EL (cell line): ENCODE measurements at regions not wholly inside any gene's neighbourhood (a gene's known extent, or its start where the extent isn't known, plus 50 kb on each side); places are given as distances from the start of the nearest gene placed in this dataset.
A peak's percentile ranks its signal among the peaks of the same experiment; 100 is the strongest.
"Not testable (repeated sequence)": the region's sequence is repeated elsewhere in the genome, so short reads cannot be mapped to it uniquely, and the experiment has no call there.

Experiments used
- DNase-seq: peaks from one replicate; pipeline ENCODE4 v3.0.0-alpha.2; 2016

DNA sequence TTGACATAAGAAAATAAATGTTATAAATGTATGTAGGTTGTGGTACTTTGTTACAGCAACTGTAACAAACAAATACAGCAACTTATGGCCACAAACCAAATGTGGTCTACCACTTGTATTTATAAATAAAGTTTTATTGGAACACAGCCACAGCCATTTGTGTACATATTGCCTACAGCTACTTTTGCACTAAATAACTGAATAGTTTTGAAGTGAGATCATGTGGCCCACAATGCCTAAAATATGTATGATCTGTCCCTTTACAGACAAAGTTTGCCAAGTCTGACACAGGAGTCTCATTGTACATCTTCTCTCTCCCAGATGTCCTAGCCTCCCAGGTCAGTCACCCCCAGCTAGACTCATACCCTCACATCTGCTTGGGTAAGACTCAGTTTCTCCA is 283.6 kb upstream of the PRDM9 start:
- no peak for DNase-seq

DNA sequence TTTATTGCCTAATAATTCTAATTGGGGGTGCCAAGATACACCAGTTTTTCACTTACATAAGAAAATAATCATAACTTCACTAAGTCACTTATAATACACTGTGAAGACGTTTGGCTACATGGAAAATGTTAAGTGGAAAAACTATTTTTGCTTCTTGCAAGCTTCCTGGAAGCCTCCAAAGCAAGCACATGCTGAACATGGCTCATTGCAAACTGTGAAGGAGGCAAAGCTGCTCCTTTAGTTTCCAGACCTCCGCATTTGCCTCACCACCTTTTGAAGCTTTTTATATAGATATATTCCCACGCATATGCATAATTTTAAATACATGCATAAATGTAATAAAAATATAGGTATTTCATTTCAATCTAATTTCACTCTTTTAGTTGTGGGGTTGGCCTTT is 285.6 kb upstream of the PRDM9 start:
- no peak for DNase-seq

DNA sequence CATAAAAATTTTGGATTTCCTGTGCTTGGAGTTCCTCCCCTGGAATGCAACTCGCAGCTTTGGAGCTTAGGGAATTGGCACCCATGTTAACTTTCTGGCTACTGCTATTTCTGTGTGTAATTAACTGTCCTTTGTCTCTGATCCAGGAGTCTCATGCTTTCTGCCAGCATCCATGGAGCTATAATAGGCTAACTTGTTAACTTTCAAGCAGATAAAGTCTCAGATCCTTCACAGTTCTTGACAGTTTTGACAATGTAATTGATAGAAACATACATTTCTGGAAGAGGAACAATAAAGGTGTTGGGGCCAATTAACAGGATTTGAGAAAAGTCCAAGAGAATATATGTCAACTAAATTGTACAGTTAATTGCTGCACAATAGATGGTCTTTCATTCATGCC is 290.2 kb upstream of the PRDM9 start:
- no peak for DNase-seq

DNA sequence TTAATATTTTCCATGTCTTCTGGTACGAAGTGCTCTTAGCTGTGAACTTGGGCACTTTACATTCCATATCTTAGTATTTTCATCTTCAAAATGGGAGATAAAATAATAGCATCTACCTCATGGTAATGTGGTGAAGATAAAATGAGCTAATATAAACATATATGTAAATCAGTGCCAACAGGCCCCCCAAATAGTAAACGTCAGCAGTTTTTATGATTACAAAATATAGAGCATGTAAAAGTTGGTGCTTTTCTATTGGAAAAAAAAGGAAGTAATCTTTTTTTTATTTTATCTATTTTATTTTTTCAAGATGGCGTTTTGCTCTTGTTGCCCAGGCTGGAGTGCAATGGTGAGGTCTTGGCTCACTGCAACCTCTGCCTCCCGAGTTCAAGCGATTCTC is 291.1 kb upstream of the PRDM9 start:
- no peak for DNase-seq

DNA sequence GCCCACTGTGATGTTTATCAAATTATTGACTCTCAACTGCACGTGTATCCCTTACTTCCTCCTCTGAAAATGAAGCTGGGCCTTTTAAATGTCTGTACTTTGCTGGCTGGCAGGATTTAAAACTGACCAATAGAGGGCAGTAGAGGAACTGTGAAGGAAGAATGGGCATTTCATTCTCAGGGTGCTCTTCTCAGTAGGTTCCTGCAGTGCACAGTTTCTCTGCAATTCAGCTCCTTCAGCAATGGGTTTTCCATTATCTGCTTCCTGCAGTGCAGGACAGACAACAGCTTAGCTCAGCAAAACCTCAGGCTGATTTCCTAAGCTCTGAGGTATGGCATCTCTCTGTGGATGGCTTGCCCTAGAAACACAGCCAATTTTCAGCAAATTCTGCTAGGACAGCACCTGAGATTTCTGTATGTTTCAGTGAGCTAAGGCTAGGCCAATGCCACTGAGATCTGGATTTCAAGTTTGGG is 298.4 kb upstream of the PRDM9 start:
- peak; percentile 1 for DNase-seq

DNA sequence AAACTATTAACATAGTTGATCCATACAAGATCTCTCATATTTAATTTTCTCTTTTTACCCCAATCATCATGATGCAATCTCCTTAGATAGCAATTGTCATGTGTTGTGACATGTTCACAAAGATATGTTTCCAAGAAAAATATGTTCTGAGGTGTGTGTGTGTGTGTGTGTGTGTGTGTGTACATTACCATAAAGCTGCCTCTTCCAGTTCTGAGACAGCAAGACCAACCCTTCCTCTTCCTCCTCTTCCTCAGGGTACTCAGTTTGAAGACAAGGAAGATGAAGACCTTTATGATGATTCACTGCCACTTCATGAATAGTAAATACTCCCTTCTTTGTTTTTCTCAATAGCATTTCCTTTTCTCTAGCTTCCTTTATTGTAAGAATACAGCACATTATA is 303.3 kb upstream of the PRDM9 start:
- DNase-seq, result no peak

DNA sequence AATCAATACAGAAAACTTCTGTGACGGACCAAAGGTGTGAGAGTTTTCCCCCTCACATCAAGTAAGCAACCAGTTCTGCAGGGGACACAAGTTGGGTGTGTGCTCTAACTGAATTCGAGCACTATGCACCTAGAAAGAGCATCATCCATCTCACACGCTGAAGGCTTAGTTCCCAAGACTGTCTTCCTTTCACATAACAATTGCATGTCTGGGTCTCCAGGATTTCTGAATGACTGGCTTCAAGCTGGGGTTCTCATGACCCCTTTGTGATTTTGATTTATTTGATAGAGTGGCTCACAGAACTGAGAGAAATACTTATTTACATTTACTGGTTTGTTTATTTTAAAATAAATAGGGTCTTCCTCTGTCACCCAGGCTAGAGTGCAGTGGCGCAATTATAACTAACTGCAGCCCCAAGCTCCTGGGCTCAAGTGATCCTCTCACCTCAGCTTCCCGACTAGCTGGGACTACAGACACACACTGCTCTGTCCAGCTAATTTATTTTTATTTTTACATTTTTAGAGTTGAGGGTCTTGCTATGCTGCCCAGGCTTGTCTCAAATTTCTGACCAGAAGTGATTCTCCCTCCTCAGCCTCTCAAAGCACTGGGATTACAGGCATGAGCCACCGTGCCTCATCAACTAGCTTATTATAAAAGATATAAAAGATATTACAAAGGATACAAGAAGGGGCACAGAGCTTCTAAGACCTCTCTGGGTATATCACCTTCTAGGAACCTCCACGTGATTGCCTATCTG is 316.7 kb upstream of the CDH12 start:
- no peak for DNase-seq

DNA sequence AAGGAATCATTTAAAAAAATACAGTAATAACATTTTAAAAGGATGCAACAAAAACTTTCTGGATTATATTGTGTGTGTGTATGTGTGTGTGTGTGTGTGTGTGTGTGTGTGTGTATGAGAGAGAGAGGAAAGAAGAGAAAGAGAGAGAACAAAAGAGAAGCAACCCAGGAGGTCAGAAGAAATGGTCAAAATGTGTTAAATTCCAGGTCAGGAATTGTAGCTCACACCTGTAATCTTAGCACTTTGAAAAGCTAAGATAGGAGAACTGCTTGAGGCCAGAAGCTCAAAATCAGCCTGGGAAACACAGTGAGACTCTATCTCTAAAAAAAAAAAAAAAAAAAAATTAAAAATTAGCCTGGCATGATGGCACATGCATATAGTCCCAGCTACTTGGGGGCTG is 311.8 kb upstream of the CDH12 start:
- no peak for DNase-seq

DNA sequence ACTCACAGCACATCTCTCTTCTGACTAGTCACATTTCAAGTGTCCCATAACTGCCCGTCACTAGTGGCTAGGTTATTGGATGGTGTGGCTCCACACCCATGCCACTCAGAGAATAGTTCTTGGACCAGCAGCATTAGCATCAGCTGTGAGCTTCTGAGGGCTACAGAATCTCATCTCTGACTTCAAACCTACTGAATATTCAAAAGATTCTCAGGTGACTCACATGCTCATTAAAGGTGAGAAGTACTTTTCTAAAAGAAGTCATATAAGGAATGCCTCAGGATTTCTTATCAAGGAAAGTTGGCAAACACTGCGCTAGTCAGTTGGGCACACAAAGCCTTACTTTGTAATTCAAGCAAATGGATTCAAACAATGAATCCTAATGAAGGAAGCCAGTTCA is 305.0 kb upstream of the CDH12 start:
- no peak for DNase-seq

DNA sequence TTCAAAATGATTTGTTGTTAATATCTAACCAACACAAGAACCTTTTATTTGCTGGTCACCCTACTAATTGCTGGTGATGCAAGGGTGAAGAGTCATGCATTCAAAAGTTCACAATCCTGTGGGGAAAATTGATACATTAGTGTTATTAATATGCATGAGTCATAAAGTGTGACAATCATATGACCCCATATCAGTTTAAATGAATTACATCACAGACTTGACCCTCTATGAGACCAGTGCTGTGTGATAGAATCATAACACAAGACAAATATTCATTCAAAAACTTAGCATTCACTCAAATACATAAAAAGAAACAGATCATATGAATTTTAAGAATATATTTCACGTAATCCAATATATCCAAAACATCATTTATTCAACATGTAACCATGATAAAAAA is 304.6 kb upstream of the CDH12 start:
- no peak for DNase-seq

DNA sequence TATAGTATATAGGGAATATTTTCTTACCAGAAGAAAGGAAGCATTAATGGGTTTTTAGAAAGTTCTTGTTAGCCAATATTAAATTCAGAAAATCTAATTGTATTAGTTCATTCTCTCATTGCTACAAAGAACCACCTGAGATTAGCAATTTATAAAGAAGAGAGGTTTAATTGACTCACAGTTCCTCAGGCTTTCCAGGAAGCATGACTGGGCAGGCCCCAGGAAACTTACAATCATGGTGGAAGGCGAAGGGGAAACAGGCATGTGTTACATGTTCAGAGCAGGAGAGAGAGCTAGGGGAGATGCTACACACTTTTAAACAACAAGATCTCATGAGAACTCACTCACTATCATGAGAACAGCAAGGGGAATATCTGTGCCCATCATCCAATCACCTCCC is 304.0 kb upstream of the CDH12 start:
- no peak for DNase-seq

DNA sequence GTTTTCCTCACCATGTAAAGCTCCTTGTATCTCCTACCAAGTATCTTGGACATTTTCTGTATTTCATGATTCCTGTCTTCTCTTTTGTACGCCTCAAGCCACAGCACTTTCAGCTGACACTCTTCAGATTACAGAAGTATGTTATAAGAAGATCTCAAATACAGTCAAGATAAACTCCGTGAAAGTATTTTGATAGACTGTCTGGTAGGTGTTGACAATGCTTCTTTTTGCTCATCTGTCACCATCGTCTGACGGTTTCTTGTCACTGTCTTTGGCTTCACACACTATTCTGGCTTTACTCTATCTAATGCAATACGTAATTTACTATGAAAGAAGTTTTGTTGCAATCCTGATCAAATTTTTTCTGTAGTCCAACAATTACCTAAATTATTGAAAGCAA is 294.5 kb upstream of the CDH12 start:
- no peak for DNase-seq

DNA sequence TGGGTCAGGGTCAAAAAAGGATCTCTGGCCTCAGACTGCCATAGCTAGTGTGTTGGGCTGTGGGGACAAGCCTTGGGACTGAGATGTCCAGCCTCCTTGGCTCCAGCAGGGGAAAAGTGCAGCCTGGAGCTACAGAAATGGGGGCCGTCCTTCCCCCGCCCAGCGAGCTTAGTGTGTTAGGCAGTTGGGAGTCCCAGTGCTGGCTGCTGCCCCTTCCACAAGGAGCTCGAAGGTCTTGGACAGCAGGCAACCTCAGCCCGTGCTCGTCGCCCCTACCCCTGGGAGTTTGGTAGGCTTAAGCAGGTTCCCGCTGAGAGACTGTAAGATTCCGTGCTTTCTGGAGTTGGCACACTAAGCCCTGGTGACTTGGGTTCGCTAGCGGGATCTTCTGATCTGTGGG is 293.0 kb upstream of the CDH12 start:
- DNase-seq, result no peak

DNA sequence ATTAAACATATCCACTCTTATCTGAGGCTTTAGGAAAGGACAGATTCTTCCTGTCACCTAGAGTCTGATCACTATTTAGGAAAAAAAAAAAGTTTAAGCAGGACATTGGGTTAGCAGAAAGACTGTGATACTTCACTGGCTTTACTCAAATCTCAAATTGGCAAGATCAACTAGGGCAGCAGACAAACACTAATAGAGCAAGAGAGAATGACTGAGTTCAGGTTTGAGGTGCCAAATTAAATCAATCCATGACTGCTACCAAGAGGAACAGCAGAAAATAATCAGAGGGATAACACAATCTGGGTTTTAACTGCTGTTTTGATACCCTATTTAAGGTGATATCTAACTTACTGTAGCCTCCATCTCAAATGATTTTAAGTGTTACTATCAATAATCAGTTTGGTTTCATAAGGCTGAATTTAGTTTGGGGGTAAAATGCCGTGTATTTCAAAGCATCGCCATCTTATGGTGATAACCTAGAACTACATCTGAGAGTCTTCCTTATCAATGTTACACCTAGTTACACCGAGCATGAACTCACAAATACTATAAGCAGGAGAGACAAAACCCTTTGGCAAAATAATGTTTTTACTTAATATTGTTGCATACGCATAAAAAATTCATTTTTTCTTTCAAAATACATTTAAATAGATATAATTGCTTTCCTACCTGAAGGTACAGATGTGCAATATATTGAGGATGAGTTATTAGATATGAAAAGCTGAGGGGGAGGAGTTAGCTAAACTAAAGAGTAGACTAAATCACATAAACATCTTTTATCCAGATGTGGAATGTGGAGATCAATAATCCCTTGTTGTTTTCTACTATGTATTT is 286.4 kb upstream of the CDH12 start:
- DNase-seq, result no peak

DNA sequence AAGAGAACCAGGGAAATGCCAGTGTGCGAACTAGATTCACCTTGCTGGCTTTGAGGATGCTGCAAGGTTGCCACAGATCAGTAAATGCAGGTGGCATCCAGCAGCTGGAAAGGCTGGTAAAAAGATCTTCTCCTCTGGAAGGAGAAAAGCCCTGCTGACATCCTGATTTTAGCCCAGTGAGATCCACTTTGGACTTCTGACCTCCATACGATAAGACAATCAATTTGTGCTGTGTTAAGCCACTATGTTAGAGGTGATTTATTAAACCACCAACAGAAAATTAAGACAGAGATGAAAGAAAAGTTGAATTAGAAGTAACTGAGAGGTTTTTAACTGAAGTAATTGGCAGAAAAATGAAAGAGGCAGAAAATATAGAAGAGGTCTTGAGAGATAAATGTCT is 283.8 kb upstream of the CDH12 start:
- no peak for DNase-seq

DNA sequence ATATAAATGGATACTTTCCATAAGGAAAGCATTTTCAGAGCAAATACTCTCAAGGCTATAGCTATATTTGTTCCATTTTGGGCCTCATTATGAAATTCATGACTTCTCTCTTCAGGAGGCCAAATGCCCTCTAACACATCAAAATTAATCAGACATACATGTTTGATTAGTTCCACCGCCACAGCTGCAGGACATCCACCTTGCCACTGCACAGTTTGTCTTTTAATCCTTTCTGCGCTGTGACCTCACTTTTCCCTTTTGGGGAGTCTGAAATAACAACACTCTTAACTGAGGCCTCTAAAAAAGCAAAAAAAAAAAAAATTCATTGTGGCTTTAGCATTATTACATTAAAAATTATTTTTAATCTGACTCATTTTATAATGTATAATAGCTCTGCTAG is 279.1 kb upstream of the CDH12 start:
- no peak for DNase-seq

DNA sequence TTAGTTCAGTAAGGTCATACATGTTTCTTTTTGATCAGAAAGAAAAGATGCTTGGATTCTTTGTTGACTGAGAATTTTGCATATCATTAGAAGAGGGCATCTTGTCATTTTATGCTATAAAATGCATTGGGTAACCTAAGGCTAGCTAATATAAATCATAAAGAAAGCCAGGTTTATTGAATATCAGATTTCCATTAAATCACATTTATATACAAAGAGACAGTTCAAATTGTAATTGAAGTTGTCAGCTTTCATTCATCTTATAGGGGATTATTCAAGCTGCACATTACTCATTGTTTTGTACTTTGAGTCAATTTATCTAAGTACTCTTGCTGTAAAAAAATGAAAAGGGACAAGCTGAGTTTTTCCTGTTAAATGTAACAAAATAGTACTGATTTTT is 259.1 kb upstream of the CDH12 start:
- DNase-seq, result no peak

DNA sequence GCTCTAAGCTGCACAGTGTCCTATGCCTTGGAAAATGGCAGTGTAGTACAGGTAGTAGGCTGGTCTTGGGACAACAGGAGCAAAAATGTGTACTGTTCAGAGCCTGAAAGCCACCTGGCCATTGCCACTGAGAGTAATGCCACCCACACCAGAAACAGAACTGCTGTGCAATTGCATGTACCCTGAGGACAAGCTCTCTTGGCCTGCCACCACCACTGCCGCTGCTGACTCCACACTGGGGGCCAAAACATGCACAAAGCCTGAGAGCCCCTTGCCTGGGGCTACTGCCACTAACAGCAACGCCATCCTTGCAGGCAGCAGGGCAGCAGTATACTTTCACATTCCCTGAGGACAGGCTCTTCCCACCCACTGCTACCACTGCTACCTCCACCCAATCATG is 251.9 kb upstream of the CDH12 start:
- DNase-seq, result no peak

DNA sequence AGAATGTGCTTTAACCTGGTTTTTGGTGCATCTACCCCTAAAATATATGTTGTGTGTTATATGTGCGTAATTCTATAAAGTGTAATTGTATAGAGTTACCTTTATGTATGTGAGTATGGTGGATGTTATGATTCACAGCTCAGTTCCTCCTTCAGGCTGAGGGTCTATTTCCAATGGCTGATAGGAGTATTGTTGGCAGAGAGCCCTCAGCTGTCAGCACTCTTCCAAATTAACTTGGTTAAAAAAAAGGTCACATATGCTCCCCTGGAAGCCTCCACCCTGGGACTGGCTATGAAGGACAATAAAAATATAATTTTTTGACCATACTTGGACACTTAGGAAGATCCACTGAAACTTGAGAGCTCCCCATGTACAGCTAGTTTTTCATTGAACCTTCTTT is 250.4 kb upstream of the CDH12 start:
- DNase-seq, result no peak

DNA sequence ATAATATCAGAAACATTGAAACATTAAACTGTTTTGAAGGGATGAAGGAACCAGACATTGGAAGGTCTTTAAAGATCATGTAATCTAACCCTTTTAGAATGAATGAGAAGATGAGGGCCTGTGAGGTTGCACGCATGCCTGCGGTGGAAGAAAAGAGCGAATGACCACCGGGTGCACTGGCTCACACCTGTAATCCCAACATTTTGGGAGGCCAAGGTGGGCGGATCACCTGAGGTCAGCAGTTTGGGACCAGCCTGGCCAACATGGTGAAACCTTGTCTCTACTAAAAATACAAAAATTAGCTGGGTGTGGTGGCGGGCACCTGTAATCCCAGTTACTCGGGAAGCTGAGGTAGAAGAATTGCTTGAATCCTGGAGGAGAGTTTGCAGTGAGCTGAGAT is 242.3 kb upstream of the CDH12 start:
- not testable (repeated sequence) for DNase-seq

DNA sequence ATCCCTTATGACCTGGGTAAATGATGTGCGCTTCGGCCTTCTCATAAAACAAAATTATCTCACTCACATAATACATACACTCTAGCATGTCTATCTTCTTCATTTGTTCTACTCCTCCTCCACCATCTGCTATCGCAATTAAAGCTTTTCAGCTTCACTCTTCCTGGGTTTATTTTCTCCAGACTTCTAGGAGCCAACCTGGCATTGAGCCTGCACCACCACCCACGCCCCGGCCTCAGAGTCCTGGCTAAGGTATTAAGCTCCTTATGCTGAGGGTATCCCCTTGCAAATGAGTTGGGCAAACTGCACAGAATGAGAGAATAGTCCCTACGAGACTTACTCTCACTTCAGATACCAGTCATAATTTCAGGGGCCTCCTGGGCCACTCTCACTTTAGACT is 236.1 kb upstream of the CDH12 start:
- DNase-seq, result no peak

DNA sequence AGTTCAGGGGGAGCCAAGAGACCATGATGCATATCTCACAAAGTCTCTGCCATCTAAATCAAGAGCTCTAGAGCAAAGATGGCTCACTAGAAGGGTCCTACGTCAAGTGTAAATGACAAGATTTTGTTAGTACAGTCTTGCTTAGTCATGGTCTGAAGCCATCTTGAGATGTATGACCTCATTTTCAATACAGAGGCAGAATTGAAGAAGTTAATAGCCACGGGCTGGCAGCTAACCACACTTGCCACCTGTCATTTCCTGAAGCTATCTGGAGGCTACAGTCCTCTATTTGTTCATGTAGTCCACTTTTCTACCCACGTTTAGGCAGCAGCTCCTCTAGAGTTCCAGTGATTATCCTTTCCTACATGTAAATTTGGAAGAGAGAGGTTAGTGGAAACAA is 231.7 kb upstream of the CDH12 start:
- DNase-seq, result no peak

DNA sequence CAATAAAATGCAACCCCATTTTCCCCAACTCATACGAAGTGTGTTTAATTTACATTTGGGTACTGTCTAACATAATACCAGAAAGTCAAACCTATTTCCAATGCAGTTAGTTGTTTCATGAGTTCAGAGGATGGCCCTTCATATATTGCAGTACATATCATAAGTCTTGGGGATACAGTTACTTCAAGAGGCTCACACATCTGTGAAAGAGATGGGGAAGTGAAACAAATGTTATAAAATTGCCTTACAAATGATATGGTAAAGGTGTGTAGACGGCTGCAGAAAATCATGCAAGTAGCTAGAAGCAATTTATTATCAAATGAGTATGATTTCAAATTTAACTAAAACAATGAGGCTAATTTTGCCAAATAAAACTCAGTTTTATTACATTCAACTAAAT is 219.0 kb upstream of the CDH12 start:
- DNase-seq, result no peak

DNA sequence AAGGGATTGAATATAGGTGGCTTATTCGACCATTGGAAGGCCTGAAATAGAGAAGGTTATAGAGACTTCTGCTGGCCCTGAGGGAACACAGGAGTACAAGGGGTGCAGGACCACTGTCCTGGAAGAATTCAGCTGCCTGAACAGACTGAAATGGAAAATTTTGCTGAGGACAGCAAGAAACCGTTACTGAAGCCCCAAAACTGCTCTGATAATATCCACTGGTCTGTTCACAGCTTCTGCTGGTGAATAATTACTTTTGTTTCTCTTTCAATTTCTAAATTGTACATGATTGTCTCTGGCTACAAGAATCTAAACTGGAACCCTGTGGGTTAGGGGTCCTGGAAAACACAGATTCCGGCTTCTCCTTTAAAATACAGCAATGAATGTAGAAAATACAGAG is 218.5 kb upstream of the CDH12 start:
- DNase-seq, result no peak

DNA sequence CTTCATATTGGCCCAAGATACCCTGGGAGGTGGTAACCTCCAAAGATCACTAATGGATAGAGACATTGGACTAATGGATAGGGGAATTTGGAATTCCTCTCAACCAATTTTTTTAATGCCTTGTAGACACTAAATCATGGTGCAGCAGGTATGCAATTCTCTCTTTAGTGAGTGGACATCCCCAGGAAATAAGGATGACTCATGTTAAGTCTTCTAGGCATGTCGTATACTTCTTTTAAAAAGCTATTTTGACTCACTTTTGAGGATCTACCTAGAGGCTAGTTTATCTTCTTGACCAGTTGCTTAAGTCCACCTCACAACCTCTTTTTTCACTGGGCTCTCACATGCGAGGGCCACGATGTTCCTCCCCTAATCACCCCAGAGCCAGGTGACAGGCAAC is 211.6 kb upstream of the CDH12 start:
- DNase-seq, result no peak
